ENCODE measurements at regions not wholly inside any gene's neighbourhood (a gene's known extent, or its start where the extent isn't known, plus 50 kb on each side); places are given as distances from the start of the nearest gene placed in this dataset.

DNA sequence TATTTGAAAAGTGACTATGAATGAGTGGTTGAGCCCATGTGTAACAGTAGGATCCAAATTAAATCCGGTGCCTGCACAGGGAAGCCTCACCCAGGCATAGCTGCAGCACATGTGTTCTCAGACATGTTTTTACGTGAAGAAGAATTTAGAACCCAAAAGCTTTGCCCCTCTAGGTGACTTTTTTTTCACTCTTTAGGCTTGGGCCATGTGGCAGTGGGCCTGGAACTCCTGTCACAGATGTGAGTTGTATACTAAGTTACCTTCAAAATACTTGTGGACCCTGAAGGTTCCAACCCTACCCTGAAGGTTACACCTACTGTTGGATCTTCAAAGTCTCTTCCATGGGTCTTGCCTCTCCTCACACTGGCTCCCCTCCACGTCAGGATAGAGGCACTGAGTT lies 146.6 kb downstream of the GAS1 start:
- no peaks in the 10 kb centered on the region for H3K36me3 Mint-ChIP-seq (ENCODE audit: unreplicated experiment)
- TF ChIP-seq, protein P1, sequence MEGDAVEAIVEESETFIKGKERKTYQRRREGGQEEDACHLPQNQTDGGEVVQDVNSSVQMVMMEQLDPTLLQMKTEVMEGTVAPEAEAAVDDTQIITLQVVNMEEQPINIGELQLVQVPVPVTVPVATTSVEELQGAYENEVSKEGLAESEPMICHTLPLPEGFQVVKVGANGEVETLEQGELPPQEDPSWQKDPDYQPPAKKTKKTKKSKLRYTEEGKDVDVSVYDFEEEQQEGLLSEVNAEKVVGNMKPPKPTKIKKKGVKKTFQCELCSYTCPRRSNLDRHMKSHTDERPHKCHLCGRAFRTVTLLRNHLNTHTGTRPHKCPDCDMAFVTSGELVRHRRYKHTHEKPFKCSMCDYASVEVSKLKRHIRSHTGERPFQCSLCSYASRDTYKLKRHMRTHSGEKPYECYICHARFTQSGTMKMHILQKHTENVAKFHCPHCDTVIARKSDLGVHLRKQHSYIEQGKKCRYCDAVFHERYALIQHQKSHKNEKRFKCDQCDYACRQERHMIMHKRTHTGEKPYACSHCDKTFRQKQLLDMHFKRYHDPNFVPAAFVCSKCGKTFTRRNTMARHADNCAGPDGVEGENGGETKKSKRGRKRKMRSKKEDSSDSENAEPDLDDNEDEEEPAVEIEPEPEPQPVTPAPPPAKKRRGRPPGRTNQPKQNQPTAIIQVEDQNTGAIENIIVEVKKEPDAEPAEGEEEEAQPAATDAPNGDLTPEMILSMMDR (IDR thresholded peaks at IDR 0.05) = no peak
- H3K27ac Mint-ChIP-seq (ENCODE audit: unreplicated experiment) = no peak overlapping the region
- H3K27me3 Mint-ChIP-seq (ENCODE audit: unreplicated experiment) = no peaks in the 10 kb centered on the region
- H3K9me3 Mint-ChIP-seq (ENCODE audit: unreplicated experiment) = no peaks in the 10 kb centered on the region
- DNase-seq (ENCODE audit: extremely low spot score, unreplicated experiment) = no peak
- H3K4me1 Mint-ChIP-seq (ENCODE audit: unreplicated experiment) = peaks cover 35% of the 10 kb centered on the region
- no peak overlapping the region for H3K4me3 Mint-ChIP-seq (ENCODE audit: unreplicated experiment)

DNA sequence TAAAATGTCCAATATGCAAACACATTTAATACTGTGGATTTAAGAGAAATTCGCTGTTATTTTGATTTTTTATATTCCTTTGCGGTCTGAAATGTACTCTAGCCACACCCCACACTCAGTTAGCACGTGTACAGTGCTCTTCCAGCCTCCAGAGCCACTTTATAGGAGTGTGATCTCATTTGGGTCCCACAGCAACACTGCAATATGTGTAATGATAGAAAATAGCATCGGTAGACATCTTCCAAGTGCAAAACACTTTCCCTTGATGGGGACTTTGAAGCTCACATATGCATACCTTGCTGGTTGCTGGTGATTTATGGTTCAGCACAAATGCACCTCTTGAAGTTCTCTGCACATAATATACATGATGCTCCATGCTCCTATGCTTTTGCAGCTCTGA lies 148.3 kb downstream of the GAS1 start:
- Mint-ChIP-seq H3K9me3 (ENCODE audit: unreplicated experiment) (no peaks in the 10 kb centered on the region), H3K36me3 (ENCODE audit: unreplicated experiment) (no peaks in the 10 kb centered on the region), H3K4me1 (ENCODE audit: unreplicated experiment) (peaks cover 52% of the 10 kb centered on the region), H3K4me3 (ENCODE audit: unreplicated experiment) (no peak overlapping the region), H3K27ac (ENCODE audit: unreplicated experiment) (no peak overlapping the region), H3K27me3 (ENCODE audit: unreplicated experiment) (no peaks in the 10 kb centered on the region)
- no peak for DNase-seq (ENCODE audit: extremely low spot score, unreplicated experiment)
- TF ChIP-seq, protein P1 (IDR thresholded peaks at IDR 0.05) = no peak

GRCh38 chr9:86796666-86797065 lies 150.6 kb downstream of the GAS1 start:
- Mint-ChIP-seq H3K27me3 (ENCODE audit: unreplicated experiment) (no peaks in the 10 kb centered on the region), H3K4me3 (ENCODE audit: unreplicated experiment) (no peak overlapping the region), H3K27ac (ENCODE audit: unreplicated experiment) (peak overlapping the region; percentile 86), H3K4me1 (ENCODE audit: unreplicated experiment) (peaks cover 57% of the 10 kb centered on the region), H3K36me3 (ENCODE audit: unreplicated experiment) (no peaks in the 10 kb centered on the region), H3K9me3 (ENCODE audit: unreplicated experiment) (no peaks in the 10 kb centered on the region)
- TF ChIP-seq, protein P1 (IDR thresholded peaks at IDR 0.05) = no peak
- no peak for DNase-seq (ENCODE audit: extremely low spot score, unreplicated experiment)

DNA sequence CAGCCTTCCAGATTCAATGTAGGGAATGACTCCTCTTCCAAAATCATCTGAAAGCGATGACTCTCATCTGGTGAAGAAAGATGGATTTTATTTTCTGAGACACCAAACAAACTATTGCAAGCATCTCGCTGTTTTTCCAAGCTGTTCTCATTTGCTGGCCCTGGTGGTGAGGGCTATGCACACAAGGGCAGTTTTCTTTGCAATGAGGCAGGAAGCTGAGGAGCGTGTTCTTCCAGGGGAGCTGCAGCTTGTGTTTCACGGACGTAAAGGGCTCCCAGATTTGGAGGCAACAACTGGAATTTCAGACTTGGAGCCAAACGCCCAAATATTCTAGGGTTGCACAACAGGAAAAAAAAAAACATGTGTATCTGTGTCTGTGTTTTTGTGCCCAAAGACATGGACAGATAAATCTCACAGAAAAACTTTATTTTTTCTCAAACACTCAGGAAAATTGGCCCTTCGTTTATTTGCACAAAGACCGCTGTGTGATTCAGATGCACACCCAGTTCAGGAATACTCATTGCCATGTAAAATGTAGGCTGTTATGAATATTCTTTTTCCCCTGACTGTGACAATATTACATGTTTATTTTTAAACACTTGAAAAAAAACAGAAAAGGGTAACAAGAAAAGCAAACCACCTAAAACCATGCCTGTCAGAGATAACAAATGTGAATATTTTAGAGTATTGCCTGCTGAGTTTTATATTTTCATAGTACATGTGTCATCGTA lies 151.3 kb downstream of the GAS1 start:
- no peaks in the 10 kb centered on the region for H3K9me3 Mint-ChIP-seq (ENCODE audit: unreplicated experiment)
- H3K27me3 Mint-ChIP-seq (ENCODE audit: unreplicated experiment) = no peaks in the 10 kb centered on the region
- no peaks in the 10 kb centered on the region for H3K36me3 Mint-ChIP-seq (ENCODE audit: unreplicated experiment)
- TF ChIP-seq, protein P1 (IDR thresholded peaks at IDR 0.05) = peak; percentile 51
- peaks cover 50% of the 10 kb centered on the region for H3K4me1 Mint-ChIP-seq (ENCODE audit: unreplicated experiment)
- DNase-seq (ENCODE audit: extremely low spot score, unreplicated experiment) = no peak
- peak overlapping the region; percentile 86 for H3K27ac Mint-ChIP-seq (ENCODE audit: unreplicated experiment)
- peak overlapping the region; percentile 58 for H3K4me3 Mint-ChIP-seq (ENCODE audit: unreplicated experiment)

- no peak for DNase-seq (ENCODE audit: extremely low spot score, unreplicated experiment)
- Mint-ChIP-seq H3K27me3 (ENCODE audit: unreplicated experiment) (no peaks in the 10 kb centered on the region), H3K36me3 (ENCODE audit: unreplicated experiment) (no peaks in the 10 kb centered on the region), H3K4me1 (ENCODE audit: unreplicated experiment) (peaks cover 48% of the 10 kb centered on the region), H3K4me3 (ENCODE audit: unreplicated experiment) (peak overlapping the region; percentile 58), H3K27ac (ENCODE audit: unreplicated experiment) (peak overlapping the region; percentile 86), H3K9me3 (ENCODE audit: unreplicated experiment) (no peaks in the 10 kb centered on the region)
- TF ChIP-seq, protein P1 (IDR thresholded peaks at IDR 0.05) = no peak
Observed at GRCh38 chr9:86795047-86795442, 152.3 kb downstream of the GAS1 start.

Measured in osteocyte (in vitro differentiated cells).